ENCODE measurements at regions not wholly inside any gene's neighbourhood (a gene's known extent, or its start where the extent isn't known, plus 50 kb on each side); places are given as distances from the start of the nearest gene placed in this dataset.

- no peak for TF ChIP-seq CTCF (conservative IDR thresholded peaks at IDR 0.05 in 1 of 2, IDR thresholded peaks at IDR 0.05 in 1 of 2; ENCODE audit: low read depth in 1 of 2, low read length in 2 of 2)
- no peak for TF ChIP-seq EZH2 (IDR thresholded peaks at IDR 0.05; ENCODE audit: low read length, missing control alignments)
- Histone ChIP-seq H3K9me3 (ENCODE audit: control insufficient read depth, insufficient read depth, low read depth, low read length) (no peaks in the 10 kb centered on the region), H2AFZ (ENCODE audit: low read length) (no peak overlapping the region), H4K20me1 (ENCODE audit: control insufficient read depth, extremely low read depth, insufficient read depth, low read length) (no peaks in the 10 kb centered on the region), H3K79me2 (ENCODE audit: control insufficient read depth, insufficient read depth, low read length) (no peaks in the 10 kb centered on the region), H3K9ac (ENCODE audit: insufficient read depth, low read length) (no peak overlapping the region), H3K27me3 (ENCODE audit: control insufficient read depth, insufficient read depth, low read length) (no peaks in the 10 kb centered on the region), H3K36me3 (ENCODE audit: control insufficient read depth, insufficient read depth, low read length) (no peaks in the 10 kb centered on the region), H3K4me2 (ENCODE audit: extremely low read depth, insufficient read depth, low read length) (no peak overlapping the region), H3K4me3 (replicated peaks in 1 of 4; ENCODE audit: control extremely low read depth in 1 of 4, insufficient read depth in 1 of 4, low read depth in 3 of 4, low read length in 4 of 4) (no peak overlapping the region), H3K27ac (ENCODE audit: insufficient read depth, low read length) (no peak overlapping the region), H3K4me1 (ENCODE audit: control insufficient read depth, extremely low read depth, insufficient read depth, low read length) (no peaks in the 10 kb centered on the region)
- no peak for DNase-seq (ENCODE audit: low read depth in 2 of 2)
Observed at GRCh38 chr5:124034083-124034700, 522.2 kb downstream of the CSNK1G3 start.

GRCh38 chr5:124030043-124030491 is 518.1 kb downstream of the CSNK1G3 start:
- DNase-seq (ENCODE audit: low read depth in 2 of 2): no peak
- no peak overlapping the region for H3K9ac ChIP-seq (ENCODE audit: insufficient read depth, low read length)
- H3K4me1 ChIP-seq (ENCODE audit: control insufficient read depth, extremely low read depth, insufficient read depth, low read length): no peaks in the 10 kb centered on the region
- H3K4me2 ChIP-seq (ENCODE audit: extremely low read depth, insufficient read depth, low read length): peak overlapping the region; percentile 3
- no peaks in the 10 kb centered on the region for H3K36me3 ChIP-seq (ENCODE audit: control insufficient read depth, insufficient read depth, low read length)
- no peaks in the 10 kb centered on the region for H3K79me2 ChIP-seq (ENCODE audit: control insufficient read depth, insufficient read depth, low read length)
- TF ChIP-seq CTCF (conservative IDR thresholded peaks at IDR 0.05 in 1 of 2, IDR thresholded peaks at IDR 0.05 in 1 of 2; ENCODE audit: low read depth in 1 of 2, low read length in 2 of 2) (no peak), EZH2 (IDR thresholded peaks at IDR 0.05; ENCODE audit: low read length, missing control alignments) (no peak)
- H4K20me1 ChIP-seq (ENCODE audit: control insufficient read depth, extremely low read depth, insufficient read depth, low read length): no peaks in the 10 kb centered on the region
- H2AFZ ChIP-seq (ENCODE audit: low read length): peak overlapping the region; percentile 49
- H3K27me3 ChIP-seq (ENCODE audit: control insufficient read depth, insufficient read depth, low read length): no peaks in the 10 kb centered on the region
- no peak overlapping the region for H3K27ac ChIP-seq (ENCODE audit: insufficient read depth, low read length)
- no peak overlapping the region for H3K4me3 ChIP-seq (replicated peaks in 1 of 4; ENCODE audit: control extremely low read depth in 1 of 4, insufficient read depth in 1 of 4, low read depth in 3 of 4, low read length in 4 of 4)
- H3K9me3 ChIP-seq (ENCODE audit: control insufficient read depth, insufficient read depth, low read depth, low read length): no peaks in the 10 kb centered on the region

GRCh38 chr5:124027441-124027840 is 515.5 kb downstream of the CSNK1G3 start:
- Histone ChIP-seq H3K27me3 (ENCODE audit: control insufficient read depth, insufficient read depth, low read length) (no peaks in the 10 kb centered on the region), H4K20me1 (ENCODE audit: control insufficient read depth, extremely low read depth, insufficient read depth, low read length) (no peaks in the 10 kb centered on the region), H2AFZ (ENCODE audit: low read length) (no peak overlapping the region), H3K4me3 (replicated peaks in 1 of 4; ENCODE audit: control extremely low read depth in 1 of 4, insufficient read depth in 1 of 4, low read depth in 3 of 4, low read length in 4 of 4) (no peak overlapping the region), H3K9ac (ENCODE audit: insufficient read depth, low read length) (no peak overlapping the region), H3K27ac (ENCODE audit: insufficient read depth, low read length) (no peak overlapping the region), H3K4me2 (ENCODE audit: extremely low read depth, insufficient read depth, low read length) (no peak overlapping the region), H3K4me1 (ENCODE audit: control insufficient read depth, extremely low read depth, insufficient read depth, low read length) (no peaks in the 10 kb centered on the region), H3K36me3 (ENCODE audit: control insufficient read depth, insufficient read depth, low read length) (no peaks in the 10 kb centered on the region), H3K79me2 (ENCODE audit: control insufficient read depth, insufficient read depth, low read length) (no peaks in the 10 kb centered on the region), H3K9me3 (ENCODE audit: control insufficient read depth, insufficient read depth, low read depth, low read length) (no peaks in the 10 kb centered on the region)
- no peak for DNase-seq (ENCODE audit: low read depth in 2 of 2)
- TF ChIP-seq EZH2 (IDR thresholded peaks at IDR 0.05; ENCODE audit: low read length, missing control alignments) (no peak), CTCF (conservative IDR thresholded peaks at IDR 0.05 in 1 of 2, IDR thresholded peaks at IDR 0.05 in 1 of 2; ENCODE audit: low read depth in 1 of 2, low read length in 2 of 2) (no peak)

Measured in fibroblast of lung (primary cell).